GM18858 (cell line): ENCODE measurements at regions not wholly inside any gene's neighbourhood (a gene's known extent, or its start where the extent isn't known, plus 50 kb on each side); places are given as distances from the start of the nearest gene placed in this dataset.
"Not testable (repeated sequence)": the region's sequence is repeated elsewhere in the genome, so short reads cannot be mapped to it uniquely, and the experiment has no call there.

Experiments
- ATAC-seq: cut with Tn5 transposase; IDR thresholded peaks from one replicate; pipeline ENCODE4 v1.9.1; 2021; ENCODE audit not compliant: unreplicated experiment

DNA sequence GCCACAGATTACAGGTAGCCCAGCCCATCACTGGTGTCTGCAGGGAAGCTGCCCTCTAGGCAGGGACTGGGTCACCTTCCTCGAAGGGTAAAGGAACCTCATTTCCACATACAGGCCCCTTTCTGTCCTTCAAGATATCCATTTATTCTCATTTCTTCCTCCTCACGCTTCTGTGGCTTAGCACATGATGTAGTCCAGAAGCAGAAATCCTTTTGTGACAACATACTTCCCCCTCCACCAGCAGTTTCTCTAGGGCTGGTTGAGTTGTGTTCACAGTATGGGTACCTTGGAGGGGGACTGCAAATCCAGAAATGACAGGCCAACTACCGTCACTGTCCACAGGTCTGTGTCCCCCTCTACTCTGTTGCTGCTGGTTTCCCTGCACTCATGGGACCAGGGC, 364.9 kb downstream of the ANAPC1 start:
- ATAC-seq: no peak

DNA sequence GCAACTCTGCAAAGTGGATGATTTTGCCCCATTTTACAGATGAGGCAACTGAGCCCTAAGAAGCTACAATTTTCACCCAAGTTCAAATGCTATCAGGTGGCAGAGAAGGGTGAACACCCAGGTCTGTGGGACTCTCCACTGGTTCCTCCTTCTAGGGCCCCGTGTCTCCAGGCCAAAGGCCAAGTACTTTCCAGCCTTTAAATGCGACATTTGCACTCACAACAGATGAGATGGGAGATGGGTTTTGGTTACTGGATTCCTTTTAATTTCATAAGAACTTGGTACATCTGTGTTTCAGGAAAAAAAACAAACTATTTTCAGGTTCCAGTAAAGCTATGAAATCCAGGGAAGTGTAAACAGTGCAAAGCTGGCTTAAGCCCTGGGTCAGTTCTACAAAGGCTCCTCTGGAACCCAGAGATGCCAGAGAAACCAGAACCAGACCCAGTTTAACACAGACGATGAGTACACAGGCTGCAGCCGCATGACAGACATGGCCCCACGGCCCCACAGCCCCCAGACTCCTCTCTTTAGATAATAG, 361.7 kb downstream of the ANAPC1 start:
- ATAC-seq: no peak

DNA sequence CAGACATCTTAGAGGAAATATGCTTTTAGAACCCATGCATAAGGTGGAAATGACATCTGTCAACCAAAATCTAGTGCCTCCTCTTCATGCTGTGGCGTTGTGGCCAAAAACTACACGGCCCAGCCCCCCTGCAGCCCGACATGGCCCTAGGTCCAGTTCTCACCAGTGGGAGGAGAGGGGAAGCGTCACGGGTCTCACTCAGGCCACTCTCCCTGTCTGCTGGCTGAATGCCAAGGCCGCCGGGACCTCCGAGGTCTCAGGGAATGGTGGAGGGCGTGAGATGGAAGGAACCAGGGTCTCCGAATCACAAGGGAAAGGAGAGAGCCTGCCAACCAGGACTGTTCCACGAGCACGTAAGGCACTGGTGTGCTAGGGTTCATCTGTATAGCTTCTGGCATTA, 361.0 kb downstream of the ANAPC1 start:
- ATAC-seq: no peak

DNA sequence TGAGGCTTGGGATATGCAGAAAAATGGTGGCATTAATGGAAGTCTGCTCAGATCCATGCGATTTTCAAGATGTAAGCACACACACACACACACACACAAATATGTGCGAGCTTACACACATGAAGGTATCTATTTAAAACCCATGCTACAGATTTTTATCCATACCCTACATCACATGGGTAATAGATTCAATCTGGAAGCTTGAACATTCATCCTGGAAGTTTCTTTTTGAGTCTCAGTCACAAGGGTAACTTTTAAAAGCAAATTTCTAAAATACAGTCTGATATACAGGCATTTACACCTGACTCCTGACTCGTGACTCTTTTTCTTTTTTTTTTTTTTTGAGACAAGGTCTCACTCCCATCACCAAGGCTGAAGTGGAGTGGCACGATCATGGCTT, 359.0 kb downstream of the ANAPC1 start:
- ATAC-seq: not testable (repeated sequence)

DNA sequence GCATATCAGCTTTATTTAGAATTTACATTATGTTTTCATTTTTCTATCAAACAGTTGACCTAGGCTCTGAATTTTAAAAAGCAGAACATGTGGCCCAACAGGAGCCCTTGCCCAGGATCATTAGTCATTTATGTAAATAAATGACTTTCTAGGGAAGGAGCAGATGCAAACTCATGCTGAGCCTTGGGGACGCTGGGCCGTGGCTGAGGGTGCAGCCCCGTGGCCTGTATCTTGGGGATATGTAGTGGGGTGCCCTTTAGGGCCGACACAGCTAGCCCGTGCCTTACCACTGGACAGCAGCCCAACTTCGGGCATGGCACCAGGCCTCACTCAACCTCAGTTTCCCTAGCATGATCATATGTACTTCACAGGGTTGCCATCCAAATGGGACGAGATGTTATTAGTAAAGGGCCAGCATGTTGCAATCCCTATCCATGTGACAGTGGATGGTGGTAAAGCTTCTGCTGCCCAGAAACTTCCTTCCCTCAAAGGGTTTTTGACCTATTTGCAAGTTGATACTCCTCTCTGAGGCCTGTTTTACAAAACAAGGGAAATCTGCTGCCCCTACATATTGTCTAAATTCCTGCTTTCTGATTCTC, 357.9 kb downstream of the ANAPC1 start:
- not testable (repeated sequence) for ATAC-seq

DNA sequence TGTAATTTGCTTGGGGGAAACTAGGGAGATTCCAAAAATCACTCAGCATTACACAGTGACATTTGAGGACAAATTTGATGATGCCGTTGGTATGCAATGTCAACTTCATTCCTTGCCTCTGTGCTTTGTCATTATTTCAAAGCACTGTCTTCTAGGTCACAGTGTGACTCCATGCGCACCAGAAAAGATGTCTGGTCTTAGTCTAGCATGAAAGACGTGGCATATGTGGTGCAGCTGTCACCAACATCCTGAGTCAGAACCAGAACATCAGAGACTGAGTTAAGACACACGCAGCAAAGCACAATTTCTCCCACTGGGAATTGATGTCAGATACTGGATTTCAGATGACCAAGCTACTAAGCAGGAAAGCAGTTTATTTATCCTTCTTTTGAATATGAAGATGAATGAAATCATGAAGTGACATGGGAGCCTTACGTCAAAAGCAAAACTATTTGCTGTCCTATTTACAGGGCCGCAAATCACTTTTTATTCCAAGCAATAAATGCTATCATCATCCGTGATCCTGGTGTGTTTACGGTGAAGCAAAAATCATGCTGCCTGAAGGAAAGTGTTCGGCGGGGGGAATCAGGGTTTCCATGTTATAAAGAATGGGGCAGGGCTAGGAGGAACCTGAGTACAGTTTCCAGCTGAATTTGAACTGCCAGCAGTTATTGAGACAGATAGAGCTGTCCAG, 356.1 kb downstream of the ANAPC1 start:
- ATAC-seq: not testable (repeated sequence)

DNA sequence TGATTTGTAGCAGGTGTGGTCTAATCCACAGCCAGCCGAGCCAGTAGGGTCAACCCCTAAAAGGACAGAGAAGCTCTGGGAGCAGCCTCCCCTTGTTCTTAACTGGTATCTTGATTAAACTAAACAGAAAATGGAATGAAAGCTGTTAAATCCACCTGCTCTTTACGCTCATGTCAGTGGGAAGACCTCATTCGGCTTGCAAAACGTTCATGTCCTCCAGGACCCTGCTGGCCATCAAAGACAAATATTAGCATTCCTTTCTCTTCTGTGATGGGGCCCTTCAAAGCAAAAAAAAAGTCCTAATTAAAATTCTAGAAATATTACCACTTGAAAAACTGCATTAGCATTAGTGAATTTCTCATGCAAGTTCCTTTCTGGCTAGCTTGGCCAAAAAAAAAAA, 355.0 kb downstream of the ANAPC1 start:
- ATAC-seq: not testable (repeated sequence)

DNA sequence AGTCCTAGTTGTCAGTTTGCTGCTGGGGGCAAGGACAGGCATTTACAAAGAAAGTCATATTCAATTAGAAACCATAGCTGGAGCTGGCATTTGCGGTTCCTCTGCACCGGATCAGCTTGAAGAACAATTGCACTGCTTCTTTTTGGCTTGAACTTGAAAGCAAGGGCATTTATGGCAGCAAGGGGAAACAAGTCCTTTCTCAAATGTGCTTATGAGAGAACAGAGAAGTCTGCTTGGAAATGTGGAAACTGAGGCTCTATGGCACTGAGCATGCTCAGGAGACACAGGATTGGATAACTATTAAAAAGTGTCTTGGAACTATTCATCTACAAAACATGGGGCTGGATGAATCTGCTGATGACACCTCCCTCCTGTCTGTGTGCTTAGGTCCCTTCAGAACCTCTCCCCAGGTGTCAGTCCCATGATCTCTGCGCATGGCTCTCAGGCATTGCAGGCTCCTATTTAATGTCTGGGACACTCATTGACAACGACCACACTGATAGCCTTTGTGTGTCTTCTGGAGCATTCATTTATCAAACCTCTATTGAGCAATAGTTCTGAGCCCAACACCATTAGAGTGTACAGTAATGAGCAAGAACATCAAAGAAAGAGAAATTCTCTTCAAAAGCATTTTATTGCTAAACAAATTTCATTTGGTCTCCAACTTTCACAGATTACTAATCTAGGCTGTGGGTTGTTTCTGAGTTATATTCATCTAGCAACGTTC, 353.6 kb downstream of the ANAPC1 start:
- ATAC-seq: not testable (repeated sequence)

DNA sequence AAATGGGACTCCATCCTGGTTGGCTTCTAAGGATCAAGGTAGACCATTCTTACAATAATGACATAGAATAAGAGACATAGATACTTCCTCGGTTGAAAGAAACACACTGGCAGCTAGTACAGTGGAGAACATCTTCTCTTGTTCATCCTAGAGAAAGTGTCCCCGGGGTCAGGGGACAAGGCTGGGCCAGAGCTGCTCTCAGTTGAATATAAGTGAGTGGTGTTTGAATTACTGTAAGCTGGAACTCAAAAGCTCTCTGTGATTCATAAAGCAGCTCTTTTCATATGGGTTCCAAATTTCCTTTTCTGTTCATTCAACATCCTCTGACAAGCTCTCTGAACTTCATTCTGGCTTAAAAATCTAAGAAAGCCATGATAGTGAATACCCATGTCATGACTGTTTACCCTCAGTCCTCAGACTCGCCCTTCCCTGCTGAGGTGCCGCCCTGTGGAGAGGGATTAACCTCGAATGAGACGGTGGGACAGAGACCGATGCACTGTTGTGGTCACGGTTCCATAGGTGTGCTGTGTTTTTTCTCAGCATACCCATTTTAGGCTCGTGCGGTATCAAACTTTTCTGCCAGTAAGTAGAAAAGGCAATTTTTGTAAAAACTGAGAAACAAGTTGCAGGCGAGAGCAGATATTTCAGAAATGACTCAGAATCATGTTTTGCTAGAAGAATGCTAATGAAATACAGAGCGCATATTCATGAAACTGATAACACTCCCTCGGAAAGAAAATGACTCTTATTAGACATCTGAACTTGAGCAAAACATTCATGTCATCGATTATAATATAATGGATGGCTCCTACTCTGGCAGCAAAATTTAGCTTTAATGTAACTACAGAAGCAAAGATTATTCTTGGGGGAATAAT, 351.1 kb downstream of the ANAPC1 start:
- ATAC-seq: not testable (repeated sequence)

DNA sequence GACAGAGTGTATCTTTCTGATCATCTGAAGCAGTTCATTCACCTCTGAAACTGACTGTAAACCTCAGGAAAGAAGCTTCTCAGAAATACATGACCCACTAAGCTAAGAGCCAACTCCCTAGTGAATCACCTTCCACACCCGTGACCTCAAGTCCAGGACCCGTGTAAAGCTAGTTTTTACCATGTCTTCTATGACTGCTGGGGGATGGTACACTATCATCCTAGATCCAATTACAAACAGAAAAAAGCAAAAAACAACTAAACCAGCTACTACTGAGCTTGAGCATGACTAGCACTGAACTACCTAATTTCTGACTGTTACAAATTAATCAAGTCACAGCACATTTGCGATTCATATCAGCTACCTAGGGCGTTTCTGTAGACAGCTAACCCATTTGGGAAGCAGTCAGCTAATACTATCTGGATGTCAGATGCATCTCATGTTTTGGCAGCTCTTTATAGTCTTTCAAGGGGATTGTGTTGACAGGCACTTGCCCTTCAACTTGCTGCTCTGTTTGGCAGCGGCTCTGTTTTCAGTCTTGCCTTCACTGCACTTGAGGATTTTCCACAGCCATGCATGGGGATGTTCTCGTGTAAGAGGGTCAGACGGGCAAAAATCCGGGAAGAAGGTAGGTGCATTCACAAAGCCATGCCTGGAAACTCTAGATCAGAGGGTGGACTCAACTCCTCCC, 350.3 kb downstream of the ANAPC1 start:
- ATAC-seq: not testable (repeated sequence)

DNA sequence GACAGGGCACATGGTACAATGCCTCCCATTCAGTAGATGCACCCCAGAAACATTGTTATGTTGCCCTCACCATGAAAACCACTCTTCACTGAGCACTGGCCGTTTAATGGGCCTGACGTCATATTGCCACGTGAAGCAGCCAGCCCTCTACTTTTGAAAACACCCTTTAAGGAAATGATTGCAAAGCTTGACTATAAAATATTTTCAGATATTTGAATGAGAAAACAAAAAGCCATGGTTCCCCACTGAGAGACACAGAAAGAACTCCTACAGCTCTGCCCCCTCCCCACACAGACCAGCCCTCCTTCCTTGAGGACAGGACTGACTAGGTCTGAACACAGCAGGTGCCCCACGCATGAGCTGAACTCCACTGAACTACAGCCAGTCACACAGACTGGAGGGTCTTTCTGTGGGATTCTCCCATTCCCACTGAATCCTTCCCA, 349.1 kb downstream of the ANAPC1 start:
- no peak for ATAC-seq

DNA sequence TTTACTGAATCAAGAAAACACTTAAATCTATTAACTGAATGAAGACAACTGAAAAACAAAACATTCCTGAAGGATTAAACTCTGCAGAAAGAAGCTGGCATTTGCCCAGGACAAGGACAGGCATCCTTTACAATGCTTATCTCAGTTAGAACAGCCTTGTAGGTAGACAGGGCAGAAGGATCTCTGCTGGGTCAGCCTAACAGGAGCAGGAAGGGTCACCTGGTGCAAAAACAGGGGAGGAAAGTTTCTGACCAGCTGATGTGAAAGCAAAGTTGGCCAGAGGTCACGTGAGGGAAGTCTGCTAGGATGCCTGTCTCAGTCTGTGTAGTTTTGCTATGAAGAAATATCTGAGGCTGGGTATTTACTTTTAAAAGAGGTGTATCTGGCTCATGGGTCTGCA, 348.6 kb downstream of the ANAPC1 start:
- no peak for ATAC-seq

DNA sequence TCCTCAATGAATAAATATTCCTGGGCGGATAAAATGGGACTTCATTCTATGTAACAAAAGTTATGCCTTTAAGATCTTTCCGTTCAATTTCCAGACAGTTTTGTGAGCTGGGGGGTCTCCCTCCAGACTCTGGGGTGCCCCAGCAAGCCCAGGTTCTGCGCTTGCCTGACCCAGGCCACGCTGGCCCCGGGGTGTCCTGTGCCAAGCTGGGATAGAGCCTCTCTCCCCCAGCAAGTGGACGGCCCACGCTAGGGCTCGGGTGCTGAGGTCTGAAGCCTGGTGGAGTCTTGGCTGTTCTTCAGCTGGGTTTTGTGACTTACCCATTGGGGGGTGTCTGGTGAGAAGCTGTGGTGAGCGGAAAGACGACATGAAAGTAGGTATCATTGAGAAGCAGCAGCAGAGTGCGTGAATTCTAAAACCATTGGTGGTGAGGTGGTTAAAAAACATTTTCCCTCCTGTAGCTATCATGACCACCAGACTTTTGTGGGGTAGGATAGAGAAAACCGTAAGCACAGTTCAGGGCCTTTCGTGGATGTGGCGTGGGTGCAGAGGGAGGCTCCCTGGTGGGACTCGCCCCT, 346.8 kb downstream of the ANAPC1 start:
- ATAC-seq: no peak

DNA sequence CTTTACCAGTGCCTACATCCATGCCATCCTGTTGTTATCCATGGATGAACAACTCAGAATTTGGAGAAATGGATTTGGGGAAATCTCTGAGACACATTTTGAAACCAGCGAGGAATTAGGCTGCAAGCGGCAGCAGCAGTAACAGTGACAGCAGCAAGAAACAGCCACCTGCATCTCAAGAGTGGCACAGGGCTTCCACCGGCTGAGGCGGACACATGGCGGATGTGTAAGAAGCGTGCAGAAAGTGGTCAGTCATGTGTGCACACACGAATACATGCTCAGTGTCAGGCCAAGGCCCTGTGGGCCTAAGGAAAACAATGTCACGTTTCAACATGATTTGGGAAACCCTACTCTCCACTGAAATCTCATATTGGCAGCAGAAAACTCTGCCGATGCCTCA, 344.0 kb downstream of the ANAPC1 start:
- not testable (repeated sequence) for ATAC-seq

DNA sequence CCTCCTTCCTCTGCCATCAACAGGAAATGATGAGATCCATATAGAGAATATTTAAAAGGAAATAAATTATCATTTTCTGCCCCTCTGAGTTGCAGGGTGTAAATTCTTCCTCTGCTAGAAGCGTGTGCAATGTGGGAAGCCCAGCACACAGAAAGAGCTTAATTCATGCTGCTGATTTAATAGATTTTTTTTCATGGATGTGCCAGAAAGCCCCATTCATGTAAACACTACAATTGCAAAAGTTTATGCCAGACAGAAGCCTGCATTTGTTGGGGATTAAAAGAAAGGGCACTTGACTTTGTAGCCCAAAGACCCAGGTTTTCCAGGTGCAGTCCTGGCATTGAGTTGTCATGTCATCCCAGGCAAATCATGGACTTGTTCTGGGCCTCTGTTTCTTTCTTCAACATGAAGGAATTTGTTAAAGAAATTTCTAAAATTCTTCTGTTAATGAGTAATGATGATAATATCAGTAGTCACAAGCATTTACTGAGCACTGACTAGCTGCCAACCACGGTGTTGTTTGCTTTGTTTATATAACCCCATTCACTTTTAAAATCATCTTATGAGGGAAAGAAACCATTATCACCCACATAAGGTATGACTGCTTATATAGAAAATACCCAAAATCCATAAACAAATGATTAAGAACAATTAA, 341.7 kb downstream of the ANAPC1 start:
- ATAC-seq: not testable (repeated sequence)

DNA sequence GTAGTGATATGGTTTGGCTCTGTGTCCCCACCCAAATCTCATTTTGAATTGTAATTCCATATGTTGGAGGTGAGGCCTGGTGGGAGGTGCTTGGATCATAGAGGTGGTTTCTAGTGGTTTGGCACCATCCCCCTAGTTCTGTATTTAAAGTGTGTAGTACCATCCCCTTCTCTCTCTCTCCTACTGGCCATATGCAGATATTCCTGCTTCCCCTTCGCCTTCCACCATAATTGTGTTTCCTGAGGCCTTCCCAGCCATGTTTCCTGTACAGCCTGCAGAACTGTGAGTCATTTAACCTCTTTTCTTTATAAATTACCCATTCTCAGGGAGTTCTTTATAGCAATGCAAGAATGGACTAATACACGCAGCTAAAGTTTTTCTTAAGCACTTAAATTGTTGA, 340.0 kb downstream of the ANAPC1 start:
- not testable (repeated sequence) for ATAC-seq

DNA sequence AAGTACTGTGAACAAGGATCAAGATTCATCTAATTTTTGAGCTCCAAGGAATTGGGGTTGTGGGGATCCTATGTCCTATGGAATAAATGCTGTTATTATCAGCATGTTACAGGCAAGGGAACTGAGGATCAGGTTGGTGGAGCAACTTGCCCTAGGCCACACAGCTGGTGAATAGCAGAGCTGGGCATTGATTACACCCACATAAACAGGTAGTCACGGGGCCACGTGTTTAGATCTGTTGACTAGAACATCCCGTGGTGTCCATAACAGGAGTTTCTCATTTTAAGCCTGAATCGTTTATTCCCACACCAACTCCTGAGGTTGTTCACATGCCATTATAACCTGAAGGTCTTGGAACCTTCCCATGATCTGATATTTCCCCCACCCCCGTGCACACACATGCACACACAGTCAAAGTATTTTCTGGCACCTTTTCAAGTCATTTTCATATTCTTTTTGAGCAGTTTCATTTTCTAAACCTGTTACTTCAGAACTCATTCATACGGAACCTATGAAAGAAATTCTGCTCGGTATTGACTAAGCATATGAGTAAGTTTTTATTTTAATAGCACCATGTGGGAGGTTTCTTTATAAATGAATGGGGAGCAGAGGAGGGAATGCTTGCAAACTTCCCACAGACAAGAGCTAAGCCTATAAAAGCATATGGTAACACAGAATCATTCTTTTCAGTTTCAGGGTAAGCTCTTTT, 338.1 kb downstream of the ANAPC1 start:
- not testable (repeated sequence) for ATAC-seq

DNA sequence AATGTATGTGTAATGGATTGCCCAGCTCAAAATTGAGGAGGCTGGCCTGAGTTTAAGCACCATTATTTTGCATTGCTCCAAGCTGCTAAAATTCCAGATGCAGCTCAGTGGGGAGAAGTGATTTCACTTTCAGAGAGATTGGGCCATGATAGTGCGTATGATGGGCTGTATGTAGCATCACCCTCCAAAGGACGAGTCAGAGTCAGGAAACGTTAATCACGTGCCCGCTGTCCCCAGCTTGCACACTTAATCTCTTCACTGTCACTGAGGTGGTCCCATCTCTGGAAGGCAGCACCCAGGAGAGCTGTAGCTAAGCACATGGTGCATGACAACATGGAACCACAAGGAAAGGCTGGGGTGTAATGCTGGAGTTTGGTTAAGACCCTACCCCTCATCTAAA, 337.4 kb downstream of the ANAPC1 start:
- ATAC-seq: not testable (repeated sequence)

DNA sequence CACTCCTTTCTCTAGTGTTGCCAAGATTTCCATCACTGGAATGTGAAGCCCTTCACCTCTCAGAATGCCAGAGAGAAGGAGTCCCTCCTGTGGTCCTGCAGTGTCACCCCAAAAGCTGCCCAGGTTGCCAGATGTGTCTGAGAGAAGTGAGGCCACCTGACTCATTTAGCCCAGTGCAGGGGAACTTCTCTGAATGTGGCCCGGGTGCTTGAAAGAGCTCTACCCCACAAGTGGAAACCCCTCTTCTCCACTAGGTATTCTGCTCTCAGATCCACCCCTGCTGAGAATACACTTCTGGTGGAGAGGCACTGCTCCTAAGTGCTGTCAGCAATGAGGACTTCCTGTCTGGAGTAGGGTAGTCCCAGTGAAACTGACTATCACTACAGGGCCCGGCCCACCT, 334.8 kb downstream of the ANAPC1 start:
- not testable (repeated sequence) for ATAC-seq
